DMS53 treated with DMSO at 0.1 percent for 48 hours (cell line): ENCODE measurements at regions not wholly inside any gene's neighbourhood (a gene's known extent, or its start where the extent isn't known, plus 50 kb on each side); places are given as distances from the start of the nearest gene placed in this dataset.
"Not testable (repeated sequence)": the region's sequence is repeated elsewhere in the genome, so short reads cannot be mapped to it uniquely, and the experiment has no call there.

Source experiments
- DNase-seq: peaks from one replicate; lab custom pipeline; 2025; ENCODE audit not compliant: unreplicated experiment; lab: John Stamatoyannopoulos, UW

DNA sequence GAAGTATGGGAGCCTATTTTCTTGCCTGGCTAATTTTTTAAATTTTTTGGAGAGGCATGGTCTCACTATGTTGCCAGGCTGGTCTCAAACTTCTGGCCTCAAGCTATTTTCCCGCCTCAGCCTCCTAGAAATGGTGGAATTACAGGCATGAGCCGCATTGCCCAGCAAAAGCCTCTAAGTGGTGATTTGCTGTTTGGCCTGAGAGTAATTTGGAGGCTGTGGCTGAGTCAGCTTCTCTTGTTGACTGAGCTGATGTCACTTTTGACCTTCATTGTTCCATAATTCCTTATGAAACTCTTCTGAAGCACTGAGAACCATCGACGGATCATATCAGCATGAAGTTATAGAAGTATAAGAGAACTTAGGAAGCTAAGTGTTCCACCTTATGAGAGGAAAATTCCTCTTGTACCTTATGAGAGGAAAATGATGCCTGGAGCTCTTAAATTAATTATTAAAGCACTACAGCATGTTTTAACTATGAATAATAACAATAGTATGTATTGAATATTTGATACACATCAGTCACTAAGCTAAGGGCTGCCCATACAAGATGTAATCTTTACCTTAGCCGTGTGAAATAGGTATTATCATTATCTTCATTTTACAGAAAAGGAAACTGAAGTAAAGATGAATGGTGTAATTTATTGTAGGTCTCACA lies 220.8 kb upstream of the MON1B start:
- DNase-seq = no peak

DNA sequence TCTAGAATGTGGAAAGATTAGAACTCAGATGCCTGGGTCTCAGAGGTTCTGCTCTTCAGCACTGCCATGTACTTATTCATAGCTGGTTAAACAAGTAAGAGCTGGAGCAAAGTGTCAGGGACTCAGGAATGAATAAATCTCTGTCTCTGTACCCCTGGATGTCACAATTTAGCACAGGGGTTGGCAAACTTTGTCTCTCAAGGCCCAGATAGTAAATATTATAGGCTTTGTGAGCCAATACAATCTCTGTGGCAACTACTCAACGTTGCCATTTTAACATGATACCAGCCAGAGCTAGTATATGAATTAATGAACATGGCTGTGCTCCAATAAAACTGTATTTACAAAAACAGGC lies 220.3 kb upstream of the MON1B start:
- no peak for DNase-seq

DNA sequence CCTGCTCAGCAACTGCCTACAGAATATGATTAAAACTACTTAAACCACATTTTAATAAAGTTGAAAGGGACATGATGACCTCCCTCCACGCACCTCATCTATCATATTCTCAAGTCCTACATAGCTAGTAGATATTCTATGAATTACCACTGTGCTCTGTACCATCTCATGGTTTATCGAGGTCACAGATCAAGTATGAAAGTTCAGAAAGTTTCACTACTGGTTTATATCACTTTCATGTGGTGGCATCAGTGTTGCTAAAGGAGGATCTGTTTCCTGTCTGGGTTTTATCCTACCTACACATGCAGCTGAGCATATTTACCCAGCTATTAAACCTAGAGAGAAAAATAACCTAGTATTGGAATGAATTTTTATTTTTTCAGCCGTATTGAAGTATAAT lies 214.9 kb upstream of the MON1B start:
- no peak for DNase-seq

DNA sequence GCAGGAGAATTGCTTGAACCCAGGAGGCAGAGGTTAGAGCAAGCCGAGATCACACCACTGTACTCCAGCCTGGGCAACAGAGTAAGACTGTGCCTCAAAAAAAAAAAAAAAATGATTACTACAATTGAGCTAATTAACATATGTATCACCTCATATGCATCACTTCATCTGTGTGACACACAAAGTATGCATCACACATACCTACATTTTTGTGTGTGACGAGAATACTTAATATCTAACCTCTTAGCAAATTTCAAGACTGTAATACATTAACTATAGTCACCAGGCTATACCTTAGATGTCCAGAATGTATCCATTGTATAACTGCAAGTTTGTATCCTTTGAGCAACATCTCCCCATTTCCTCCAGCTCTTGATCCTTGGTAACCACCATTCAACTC lies 214.2 kb upstream of the MON1B start:
- DNase-seq = no peak

DNA sequence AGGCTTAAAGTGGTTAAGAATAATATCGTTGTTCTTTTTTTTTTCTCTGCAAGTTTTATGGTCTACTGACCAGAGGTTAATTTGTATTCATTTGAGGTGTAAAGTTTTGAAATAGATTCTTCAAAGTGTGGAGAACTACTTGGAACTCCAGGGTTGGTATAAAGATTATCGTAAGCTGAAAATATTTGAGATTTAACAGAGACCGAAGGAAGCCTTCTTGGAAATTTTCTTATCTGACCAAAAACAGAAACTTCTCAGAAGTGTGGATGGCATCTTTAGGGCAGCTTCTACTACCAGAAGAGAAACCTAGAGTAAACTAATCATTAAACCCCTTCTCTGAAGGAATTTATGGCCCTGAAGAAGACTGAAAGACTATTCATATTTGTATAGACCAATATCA lies 206.8 kb upstream of the MON1B start:
- DNase-seq = no peak

DNA sequence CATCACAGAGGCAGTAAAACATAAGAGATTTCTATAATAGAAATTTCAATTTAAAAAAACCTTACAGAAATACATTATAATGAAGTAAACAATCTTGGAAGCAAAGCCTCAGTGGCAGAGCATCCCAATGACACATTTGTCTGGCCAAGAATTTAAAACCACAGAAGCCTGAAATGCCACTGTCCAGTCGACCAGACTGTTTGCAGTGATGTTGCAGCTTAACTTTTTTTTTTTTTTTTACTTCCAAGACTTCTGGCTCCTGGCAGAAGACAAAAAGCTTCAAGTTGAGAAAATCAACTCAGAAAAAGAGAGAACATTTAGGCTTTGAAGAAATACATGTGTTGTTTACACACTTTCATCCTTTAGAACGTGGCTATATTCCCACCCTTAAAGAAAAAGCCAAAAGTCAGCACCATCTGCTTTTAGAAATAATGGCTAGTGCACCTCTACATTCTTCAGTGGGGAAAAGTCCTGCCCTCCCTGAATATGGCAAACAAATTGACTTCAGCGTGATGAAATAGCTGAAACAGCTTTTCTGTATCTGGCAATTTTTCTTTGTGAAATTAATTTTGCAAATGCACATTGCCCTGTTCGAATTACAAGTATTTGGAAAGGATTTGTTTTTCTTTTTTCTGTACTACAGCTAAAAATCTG lies 205.5 kb upstream of the MON1B start:
- no peak for DNase-seq

DNA sequence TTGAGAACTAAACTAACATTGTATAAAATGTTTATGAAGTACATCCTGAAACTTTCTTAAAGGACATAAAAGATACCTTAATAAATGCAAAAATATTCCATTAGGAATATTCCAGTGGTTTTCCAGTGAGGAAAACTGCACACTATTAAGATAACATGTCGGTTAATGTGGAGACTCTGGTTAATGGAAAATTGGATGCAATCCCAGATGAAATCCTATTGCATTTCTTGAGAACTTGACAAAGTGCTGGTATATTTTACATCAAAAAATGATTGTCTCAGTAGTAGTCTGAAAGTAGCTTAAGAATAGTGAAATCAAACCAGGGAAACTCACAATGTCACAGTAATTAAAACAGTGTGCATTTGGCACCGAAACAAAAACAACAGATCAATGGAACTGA lies 202.5 kb upstream of the MON1B start:
- no peak for DNase-seq

DNA sequence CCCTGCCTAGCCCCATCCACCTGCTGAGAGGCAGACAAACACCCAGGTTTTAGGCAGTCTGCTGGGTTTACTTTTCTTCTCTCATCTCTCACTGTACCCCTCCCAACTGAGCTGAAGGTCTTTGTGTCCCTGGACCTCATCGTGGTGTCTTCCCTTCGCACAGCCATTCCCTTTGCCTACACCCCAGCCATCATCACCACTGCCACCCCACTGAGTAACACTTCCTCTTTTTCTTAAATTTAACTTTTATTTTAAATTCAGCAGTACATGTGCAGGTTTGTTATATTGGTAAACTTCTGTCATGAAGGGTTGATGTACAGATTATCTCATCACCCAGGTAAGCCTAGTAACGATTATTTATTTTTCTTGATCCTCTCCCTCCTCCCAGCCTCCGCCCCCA lies 188.3 kb upstream of the MON1B start:
- DNase-seq = no peak

DNA sequence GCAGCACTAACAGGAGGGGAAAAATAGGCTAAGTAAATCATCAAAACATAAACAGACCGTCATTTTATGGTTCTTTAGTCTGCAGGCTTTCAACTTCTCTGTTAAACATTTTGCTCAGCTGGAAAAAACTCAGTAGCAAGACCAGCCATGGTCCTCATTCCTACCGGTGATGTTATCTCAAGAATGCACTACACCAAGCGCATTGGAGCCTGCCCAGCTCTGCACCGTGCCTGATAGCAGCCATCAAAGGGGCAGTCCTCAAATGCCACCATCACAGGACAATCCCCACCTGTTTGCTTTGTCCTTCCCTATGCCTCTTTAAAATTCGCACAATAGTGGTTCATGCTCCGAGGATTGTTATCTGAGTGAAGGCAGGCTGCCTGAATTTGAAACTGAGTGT lies 181.5 kb upstream of the MON1B start:
- no peak for DNase-seq

DNA sequence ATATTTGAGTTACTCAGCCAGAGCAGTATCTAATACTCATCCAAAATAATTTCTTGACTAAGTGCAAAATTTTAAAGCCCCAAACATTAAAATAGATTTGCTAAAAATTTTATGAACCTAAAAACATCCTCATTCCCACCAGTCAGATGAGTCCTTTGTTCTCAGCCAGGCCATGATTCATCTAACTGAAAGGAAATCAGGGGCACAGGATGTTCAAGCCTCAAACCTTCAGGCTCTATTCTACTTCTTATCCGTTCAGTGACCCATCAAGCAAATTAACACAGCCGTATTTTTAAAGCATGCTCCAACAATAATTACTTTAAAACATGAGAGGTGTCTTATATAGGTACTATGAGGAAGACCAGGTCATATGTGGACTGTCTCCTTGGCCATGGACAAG lies 176.5 kb upstream of the MON1B start:
- no peak for DNase-seq

DNA sequence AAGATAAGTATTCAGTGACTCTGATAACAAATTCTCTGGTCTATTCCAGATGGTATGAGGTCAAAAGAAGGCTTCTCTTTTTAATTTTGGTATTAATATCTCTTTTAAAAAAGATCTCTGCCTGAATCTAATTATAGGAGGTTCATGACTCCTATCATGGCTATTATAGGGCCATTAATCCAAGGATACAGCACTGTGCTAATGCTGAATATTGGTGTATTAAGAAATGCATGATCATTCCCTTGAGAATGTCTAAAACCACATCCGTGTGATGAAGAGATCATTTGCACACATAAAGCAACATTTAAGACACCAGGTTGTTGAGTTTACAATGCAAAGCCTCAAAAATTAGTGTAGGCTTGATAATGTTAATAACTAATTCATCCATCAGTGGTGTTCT lies 160.4 kb upstream of the MON1B start:
- no peak for DNase-seq

DNA sequence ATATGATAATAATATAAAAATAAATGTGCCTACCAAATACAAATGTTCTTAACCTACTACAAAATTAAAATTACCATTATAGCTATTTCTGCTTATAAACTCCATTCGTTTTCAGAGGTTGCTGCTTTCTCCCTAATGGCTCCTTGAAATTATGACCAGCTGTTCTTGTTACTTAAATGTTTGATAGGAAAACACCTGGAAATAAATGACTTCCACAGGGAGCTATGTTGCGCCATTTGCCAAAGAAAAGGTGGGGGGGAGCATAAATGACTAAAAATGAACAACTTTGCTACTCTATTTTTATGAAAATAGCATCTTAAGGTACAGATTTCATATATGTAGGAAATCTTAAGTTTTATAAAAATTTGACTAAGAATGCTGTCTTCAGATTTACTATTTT lies 157.5 kb upstream of the MON1B start:
- DNase-seq = no peak

DNA sequence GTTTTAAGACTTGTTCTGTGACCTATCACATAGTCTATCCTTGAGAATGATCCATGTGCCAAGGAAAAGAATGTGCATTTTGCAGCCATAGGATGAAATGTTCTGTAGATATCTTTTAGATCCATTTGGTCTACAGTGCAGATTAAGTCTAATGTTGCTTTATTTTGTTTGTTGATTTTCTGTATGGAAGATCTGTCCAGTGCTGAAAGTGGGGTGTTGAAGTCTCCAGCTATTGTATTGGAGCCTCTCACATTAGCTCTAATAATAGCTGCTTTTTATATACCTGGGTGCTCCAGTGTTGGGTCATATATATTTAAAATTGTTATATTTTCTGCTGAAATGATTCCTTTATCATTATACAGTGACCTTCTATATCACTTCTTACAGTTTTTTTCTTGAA lies 155.6 kb upstream of the MON1B start:
- no peak for DNase-seq

DNA sequence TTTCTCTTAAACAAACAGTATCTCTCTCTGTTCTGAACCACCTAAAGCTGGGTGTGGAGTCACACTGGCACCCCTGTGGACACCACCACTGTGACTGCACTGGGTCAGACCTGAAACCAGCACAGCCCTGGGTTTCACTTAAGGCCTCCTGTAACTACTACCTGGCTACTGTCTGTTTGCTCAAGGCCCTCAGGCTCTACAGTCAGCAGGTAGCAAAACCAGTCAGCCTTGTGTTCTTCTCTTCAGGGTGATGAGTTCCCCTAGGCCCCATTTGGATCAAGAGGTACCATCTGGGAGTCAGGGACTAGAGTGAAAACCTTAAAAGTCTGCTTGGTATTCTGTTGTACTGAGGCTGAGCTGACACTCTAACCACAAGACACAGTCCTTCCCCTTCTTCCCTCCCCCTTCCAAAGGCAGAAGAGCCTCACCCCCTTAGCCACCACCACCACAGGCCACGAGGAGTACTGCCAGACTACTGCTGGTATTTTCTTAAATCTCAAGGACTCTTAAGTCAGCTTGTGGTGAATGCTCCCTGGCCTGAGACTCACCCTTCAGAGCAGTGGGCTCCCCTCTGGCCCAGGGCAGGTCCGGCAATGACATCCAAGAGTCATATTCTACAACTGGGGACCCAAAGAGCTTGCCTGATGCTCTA lies 153.2 kb upstream of the MON1B start:
- DNase-seq = no peak

DNA sequence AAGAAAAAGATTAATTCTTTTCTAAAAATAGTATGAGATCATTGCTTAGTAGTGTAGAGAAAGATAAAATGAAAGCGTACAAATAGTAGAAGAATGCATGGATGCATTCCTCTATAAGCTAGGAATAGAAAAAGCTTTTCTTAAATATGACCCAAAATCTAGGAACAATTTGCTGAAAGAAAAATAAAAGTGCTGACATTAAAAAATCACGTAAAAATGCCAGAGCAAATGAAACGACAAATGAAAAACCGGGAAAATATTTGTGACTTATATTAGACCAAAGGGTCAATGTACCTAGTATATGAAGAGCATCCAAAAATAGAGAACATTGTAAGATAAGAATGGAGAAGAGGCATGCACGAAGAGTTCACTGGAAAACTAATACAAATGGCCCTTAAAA lies 149.5 kb upstream of the MON1B start:
- no peak for DNase-seq

DNA sequence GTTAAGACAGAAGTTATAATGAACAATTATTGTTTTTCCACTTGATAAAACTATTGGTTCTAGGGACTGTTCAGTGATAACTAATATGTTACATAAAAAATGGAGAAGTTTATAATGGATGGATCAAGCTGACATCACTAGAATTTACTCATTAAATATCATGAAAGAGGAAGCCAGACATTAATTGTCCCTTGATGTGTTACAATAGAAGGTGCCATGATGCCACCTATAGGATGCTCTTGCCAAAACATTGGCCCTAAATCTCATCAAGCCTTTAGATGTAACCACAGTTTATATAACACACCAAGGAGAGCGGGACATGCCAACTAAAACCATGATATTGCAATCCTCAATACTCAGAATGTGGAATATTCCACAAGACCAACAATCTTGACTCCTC lies 147.9 kb upstream of the MON1B start:
- peak; percentile 1 for DNase-seq

DNA sequence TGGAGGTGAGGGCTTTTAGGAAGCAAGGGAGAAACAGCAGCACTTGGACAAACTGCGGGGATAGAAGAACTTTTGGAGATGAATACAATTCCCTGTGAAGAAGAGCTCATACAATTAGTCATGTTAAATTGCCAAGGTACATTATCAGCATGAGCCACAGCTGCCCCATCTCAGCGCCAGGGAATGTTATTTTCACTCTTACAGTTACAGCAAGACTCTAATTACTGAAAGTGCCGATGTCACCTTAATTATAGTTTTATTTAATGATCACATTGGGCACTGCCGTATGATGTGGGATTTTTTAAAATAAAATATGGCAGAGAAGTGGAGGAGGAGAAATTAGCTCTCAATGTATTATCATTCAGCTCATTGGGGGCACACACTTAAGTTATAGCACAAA lies 144.8 kb upstream of the MON1B start:
- DNase-seq = no peak

DNA sequence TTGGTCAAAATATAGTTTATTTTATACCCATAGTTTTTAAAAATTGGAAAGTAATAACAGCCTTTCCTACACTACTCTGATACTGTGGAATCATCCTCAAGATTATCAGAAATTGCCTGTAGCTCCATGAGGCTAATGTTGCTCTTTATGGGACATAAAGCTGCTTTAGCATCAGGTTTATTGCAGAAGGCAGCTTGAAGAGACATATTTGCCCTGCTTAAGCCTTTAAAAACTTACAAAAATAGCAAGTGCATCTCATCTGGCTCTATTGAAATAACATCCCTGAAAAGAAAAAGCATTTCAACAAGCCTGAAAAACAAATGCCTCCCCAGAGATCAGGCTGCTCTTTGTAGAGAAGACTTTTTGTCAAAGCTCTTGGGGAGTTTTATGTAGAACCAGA lies 142.9 kb upstream of the MON1B start:
- no peak for DNase-seq

DNA sequence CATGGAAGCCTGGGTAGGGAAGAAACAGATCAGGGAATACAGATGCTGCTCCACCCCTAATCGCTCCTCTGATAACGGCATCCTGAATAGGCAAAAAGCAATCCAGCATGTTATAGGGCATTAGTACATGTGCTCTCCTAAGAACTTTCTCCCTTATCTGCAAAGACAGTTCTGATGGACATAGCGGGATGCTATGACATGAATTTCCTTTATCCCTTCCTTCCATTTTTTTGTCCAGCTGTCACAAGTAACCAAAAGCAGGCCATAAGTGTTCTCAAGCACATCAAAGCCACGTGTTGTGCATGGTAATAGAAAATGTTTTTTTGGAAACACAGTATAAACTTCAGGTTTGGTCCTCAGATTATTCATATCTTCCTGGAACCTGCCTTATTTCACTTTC lies 141.4 kb upstream of the MON1B start:
- no peak for DNase-seq

DNA sequence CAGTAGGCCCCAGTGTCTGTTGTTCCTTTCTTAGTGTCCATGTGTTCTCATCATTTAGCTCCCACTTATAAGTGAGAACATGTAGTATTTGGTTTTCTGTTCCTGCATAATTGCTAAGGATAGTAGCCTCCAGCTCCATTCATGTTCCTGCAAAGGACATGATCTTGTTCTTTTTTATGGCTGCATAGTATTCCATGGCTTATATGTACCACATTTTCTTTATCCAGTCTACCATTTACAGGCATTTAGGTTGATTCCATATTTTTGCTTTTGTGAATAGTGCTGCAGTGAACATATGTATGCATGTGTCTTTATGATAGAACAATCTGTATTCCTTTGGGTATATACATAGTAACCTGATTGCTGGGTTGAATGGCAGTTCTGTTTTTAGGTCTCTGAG lies 134.4 kb upstream of the MON1B start:
- not testable (repeated sequence) for DNase-seq

DNA sequence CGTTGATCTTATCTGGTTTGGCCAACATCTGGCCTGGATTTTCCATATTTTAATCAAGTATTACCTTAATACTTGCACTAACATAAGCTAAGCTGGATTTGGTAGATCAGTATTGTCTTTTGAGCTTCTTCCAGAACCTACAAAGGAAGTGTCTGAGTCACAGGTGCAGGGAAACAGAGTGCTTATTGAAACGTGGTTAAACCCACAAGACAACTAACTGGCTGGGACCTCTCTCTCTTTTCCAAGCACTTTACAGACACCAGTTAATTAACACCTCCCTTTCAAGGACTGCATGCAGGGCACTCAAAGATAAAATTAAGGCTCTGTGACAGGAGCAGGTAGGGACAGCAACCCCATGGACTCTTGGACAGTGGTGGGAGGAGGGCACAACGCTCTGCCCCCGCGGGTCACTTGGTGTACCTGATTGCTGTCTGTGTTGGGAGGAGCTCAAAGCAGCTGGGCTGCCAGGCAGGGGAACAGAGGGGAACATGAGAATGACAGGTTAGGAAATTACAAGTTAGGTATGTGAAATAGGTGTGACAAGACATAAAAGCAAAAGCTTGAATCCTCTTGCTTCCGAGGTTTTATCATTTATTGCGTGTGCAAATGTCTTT lies 133.7 kb upstream of the MON1B start:
- DNase-seq = no peak

DNA sequence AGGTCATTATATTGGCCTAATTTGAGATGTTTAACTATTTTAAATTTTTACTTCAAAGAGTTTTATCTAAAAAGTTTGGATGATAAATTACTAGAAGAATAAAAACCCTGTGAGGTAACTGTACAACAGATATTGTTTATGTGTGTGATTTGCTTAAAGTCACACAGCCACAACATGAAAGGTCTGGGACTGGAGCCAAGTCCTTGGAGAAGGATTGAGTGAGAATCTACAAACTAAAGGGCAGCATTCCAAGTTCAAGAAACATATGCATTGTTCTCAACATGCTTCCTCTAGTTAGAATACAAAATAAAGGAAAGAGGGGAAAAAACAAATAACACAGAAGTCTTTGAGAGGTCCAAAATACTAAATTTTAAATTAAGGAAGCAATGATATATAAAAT lies 131.5 kb upstream of the MON1B start:
- DNase-seq = no peak
